GM08714 (cell line): ENCODE measurements at regions not wholly inside any gene's neighbourhood (a gene's known extent, or its start where the extent isn't known, plus 50 kb on each side); places are given as distances from the start of the nearest gene placed in this dataset.

Source experiments
- H3K4me3 ChIP-seq: fragments of 200-500 bp; sonication (Bioruptor generic); 2 replicates; pipeline ENCODE4 v1.5.1; 2014; ENCODE audit warnings: mild to moderate bottlenecking, low read length, inconsistent platforms
- ZNF274 ChIP-seq: IDR thresholded peaks from 2 replicates; pipeline ENCODE4 v1.6.1; 2012; ENCODE audit warnings: mild to moderate bottlenecking, low read depth, low read length

- H3K4me3 ChIP-seq: no peak overlapping the region
- no peak for TF ChIP-seq ZNF274
Measured at GRCh38 chr20:48483334-48484066, 344.3 kb downstream of the PREX1 start.

GRCh38 chr20:48482790-48483189 is 345.0 kb downstream of the PREX1 start:
- TF ChIP-seq ZNF274: no peak
- H3K4me3 ChIP-seq: no peak overlapping the region

- no peak for TF ChIP-seq ZNF274
- no peak overlapping the region for H3K4me3 ChIP-seq
Measured at GRCh38 chr20:48480216-48480772, 347.5 kb downstream of the PREX1 start.

- no peak for TF ChIP-seq ZNF274
- no peak overlapping the region for H3K4me3 ChIP-seq
Measured at GRCh38 chr20:48478806-48479585, 348.8 kb downstream of the PREX1 start.

DNA sequence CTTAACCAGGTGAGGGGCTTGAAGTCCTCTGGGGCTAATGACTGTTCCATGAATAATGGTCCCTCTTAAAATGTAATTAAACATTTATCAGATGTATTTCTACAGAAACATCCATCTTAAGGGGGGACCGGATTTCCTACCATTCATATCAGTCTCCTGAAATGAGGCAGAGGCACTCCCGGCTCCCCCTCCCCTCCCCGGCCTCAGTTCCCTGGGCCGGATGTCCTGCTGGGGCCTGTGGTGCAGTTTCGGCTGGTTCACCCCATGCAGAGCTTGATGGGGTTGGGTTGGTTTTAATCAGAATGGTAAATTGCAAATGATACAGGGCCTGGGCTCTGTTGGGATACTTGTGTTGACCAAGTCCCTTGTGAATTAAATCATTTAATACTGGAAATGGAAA is 349.4 kb downstream of the PREX1 start:
- H3K4me3 ChIP-seq: no peak overlapping the region
- TF ChIP-seq ZNF274: no peak

- TF ChIP-seq ZNF274: no peak
- H3K4me3 ChIP-seq: no peak overlapping the region
Measured at GRCh38 chr20:48476854-48477253, 350.9 kb downstream of the PREX1 start.

GRCh38 chr20:48474022-48474421 is 353.8 kb downstream of the PREX1 start:
- TF ChIP-seq ZNF274: no peak
- H3K4me3 ChIP-seq: no peak overlapping the region

GRCh38 chr20:48471759-48472408 is 355.9 kb downstream of the PREX1 start:
- no peak for TF ChIP-seq ZNF274
- no peak overlapping the region for H3K4me3 ChIP-seq

- no peak overlapping the region for H3K4me3 ChIP-seq
- no peak for TF ChIP-seq ZNF274
Measured at GRCh38 chr20:48471176-48471575, 356.6 kb downstream of the PREX1 start.

GRCh38 chr20:48470141-48470540 is 357.7 kb downstream of the PREX1 start:
- H3K4me3 ChIP-seq: no peak overlapping the region
- no peak for TF ChIP-seq ZNF274

- no peak overlapping the region for H3K4me3 ChIP-seq
- TF ChIP-seq ZNF274: no peak
Measured at GRCh38 chr20:48469026-48469425, 358.8 kb downstream of the PREX1 start.

DNA sequence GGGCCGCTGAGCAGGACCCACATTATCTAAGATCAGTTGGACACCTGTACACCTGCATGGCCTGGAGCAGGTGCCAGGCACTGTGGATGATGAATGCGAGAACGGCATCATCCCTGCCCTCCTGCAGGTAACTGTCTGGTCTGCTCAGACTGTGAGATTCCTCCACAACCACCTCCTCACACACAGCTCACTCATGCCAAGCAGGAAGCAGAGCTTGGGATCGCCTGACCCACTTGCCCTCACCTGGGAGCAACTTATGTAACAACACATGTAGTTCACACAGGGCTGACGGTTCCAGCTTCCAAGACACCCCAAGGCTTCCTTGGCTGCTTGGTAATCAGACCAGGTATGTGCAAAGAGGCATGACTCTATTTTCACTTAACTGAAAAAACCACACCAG is 359.2 kb downstream of the PREX1 start:
- no peak overlapping the region for H3K4me3 ChIP-seq
- TF ChIP-seq ZNF274: no peak

DNA sequence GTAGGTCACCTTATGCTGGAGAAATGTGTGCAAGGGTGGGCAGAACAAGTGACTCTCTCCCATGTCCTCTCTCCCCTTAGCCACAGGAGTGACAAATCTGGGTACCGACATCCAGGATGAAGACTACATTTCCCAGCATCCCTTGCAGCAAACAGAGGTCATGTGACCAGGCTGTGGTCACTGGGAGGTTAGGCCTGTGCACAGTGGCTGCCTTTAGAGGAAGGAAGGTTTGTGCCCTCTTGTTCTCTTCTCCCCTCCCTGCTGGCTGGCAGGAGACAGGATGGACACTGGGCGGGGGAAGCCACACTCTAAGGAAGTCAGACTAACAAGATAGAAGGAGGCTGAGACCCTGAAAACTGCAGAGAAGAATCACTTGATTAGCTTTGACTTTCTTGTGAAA is 360.2 kb downstream of the PREX1 start:
- TF ChIP-seq ZNF274: no peak
- H3K4me3 ChIP-seq: no peak overlapping the region

- no peak for TF ChIP-seq ZNF274
- no peak overlapping the region for H3K4me3 ChIP-seq
Measured at GRCh38 chr20:48465271-48465670, 362.5 kb downstream of the PREX1 start.
